LNCAP (cell line): ENCODE measurements at regions not wholly inside any gene's neighbourhood (a gene's known extent, or its start where the extent isn't known, plus 50 kb on each side); places are given as distances from the start of the nearest gene placed in this dataset.

Experiments
- CTCF ChIP-seq: fragments of 450-650 bp; IDR thresholded peaks from 2 replicates; pipeline ENCODE4 v1.5.1; 2017; ENCODE audit warnings: mild to moderate bottlenecking

GRCh38 chr10:64059884-64060283 lies 538.7 kb downstream of the REEP3 start:
- TF ChIP-seq CTCF, result no peak

GRCh38 chr10:64060389-64060788 lies 539.2 kb downstream of the REEP3 start:
- no peak for TF ChIP-seq CTCF

- TF ChIP-seq CTCF, result no peak
Measured at GRCh38 chr10:64062793-64063192, 541.6 kb downstream of the REEP3 start.

GRCh38 chr10:64067009-64067606 lies 545.9 kb downstream of the REEP3 start:
- TF ChIP-seq CTCF, result no peak

- no peak for TF ChIP-seq CTCF
Measured at GRCh38 chr10:64067859-64068258, 546.7 kb downstream of the REEP3 start.

- no peak for TF ChIP-seq CTCF
Measured at GRCh38 chr10:64070241-64070640, 549.0 kb downstream of the REEP3 start.

GRCh38 chr10:64071218-64071617 lies 550.0 kb downstream of the REEP3 start:
- TF ChIP-seq CTCF, result no peak

GRCh38 chr10:64075604-64076003 lies 554.4 kb downstream of the REEP3 start:
- TF ChIP-seq CTCF, result no peak
